ENCODE measurements at regions not wholly inside any gene's neighbourhood (a gene's known extent, or its start where the extent isn't known, plus 50 kb on each side); places are given as distances from the start of the nearest gene placed in this dataset.

- DNase-seq (ENCODE audit: low read depth in 1 of 2, low spot score in 1 of 2) (no peak), ATAC-seq (no peak), FAIRE-seq (no peak)
- ChIA-PET CTCF (no interaction called here), POLR2A (no interaction called here)
- H3K9me3 ChIP-seq, result no peaks in the 10 kb centered on the region
- no peak overlapping the region for H3K4me3 ChIP-seq
- no peak overlapping the region for H3K27ac ChIP-seq
- no peak overlapping the region for H3K4me2 ChIP-seq
- no peaks in the 10 kb centered on the region for H3K4me1 ChIP-seq
- TF ChIP-seq CBX2 (IDR thresholded peaks at IDR 0.05; ENCODE audit: borderline replicate concordance, low read depth) (no peak), RFX5 (IDR thresholded peaks at IDR 0.05) (no peak), KDM1A (IDR thresholded peaks at IDR 0.05; ENCODE audit: low read depth) (no peak), ELK1 (IDR thresholded peaks at IDR 0.05; ENCODE audit: low read depth, low read length) (no peak), HDAC2 (IDR thresholded peaks at IDR 0.05) (no peak), MAZ (IDR thresholded peaks at IDR 0.05; ENCODE audit: borderline replicate concordance, low read depth, low read length) (no peak), GATA3 (IDR thresholded peaks at IDR 0.05; ENCODE audit: borderline replicate concordance) (no peak), ZNF302 (CRISPR knock-in tag; IDR thresholded peaks at IDR 0.05) (no peak)
These were observed 201.3 kb upstream of the BLID start for GRCh38 chr11:122317305-122317704.

GRCh38 chr11:122313581-122313980 lies 197.6 kb upstream of the BLID start:
- CTCF ChIA-PET, result no interaction called here
- no peak overlapping the region for H3K4me2 ChIP-seq
- TF ChIP-seq JUNB (IDR thresholded peaks at IDR 0.05) (no peak), EP300 (IDR thresholded peaks at IDR 0.05) (no peak), JUN (IDR thresholded peaks at IDR 0.05) (no peak), MAX (IDR thresholded peaks at IDR 0.05) (no peak), HOXA7 (CRISPR knock-in tag; IDR thresholded peaks at IDR 0.05) (no peak), HOXB5 (CRISPR knock-in tag; IDR thresholded peaks at IDR 0.05) (no peak), RAD21 (conservative IDR thresholded peaks at IDR 0.05 in 1 of 2, IDR thresholded peaks at IDR 0.05 in 1 of 2) (no peak), CTCF (IDR thresholded peaks at IDR 0.05) (no peak), BHLHE40 (IDR thresholded peaks at IDR 0.05; ENCODE audit: low read depth, low read length) (no peak), NPAS2 (CRISPR knock-in tag; IDR thresholded peaks at IDR 0.05; ENCODE audit: borderline replicate concordance) (no peak), NR3C1 (IDR thresholded peaks at IDR 0.05) (no peak), CHD2 (IDR thresholded peaks at IDR 0.05; ENCODE audit: low read length, partially characterized antibody) (no peak), PBX3 (IDR thresholded peaks at IDR 0.05) (no peak), CEBPB (IDR thresholded peaks at IDR 0.05) (no peak), POLR2A (IDR thresholded peaks at IDR 0.05; ENCODE audit: low read length) (no peak)
- H3K27ac ChIP-seq, result no peak overlapping the region
- H3K4me3 ChIP-seq, result no peak overlapping the region
- WGBS (ENCODE audit: missing lambda C conversion rate), result 49% methylated on average over 5 of the region's 5 CpGs
- ATAC-seq (no peak), DNase-seq (ENCODE audit: low read depth in 1 of 2, low spot score in 1 of 2) (no peak), FAIRE-seq (no peak)
- POLR2A ChIA-PET, result no interaction called here
- H3K9me3 ChIP-seq, result no peaks in the 10 kb centered on the region
- peaks cover 4% of the 10 kb centered on the region; the same call in 1 of the 3 replicates for H3K4me1 ChIP-seq

- Histone ChIP-seq H3K4me1 (peaks cover 12% of the 10 kb centered on the region; the same call in 1 of the 3 replicates), H3K4me2 (no peak overlapping the region), H3K9me3 (no peaks in the 10 kb centered on the region), H3K4me3 (no peak overlapping the region), H3K27ac (no peak overlapping the region)
- POLR2A ChIA-PET, result no interaction called here
- ATAC-seq (no peak), DNase-seq (ENCODE audit: low read depth in 1 of 2, low spot score in 1 of 2) (no peak), FAIRE-seq (no peak)
- 49% methylated on average over 5 of the region's 5 CpGs for WGBS (ENCODE audit: missing lambda C conversion rate)
- TF ChIP-seq TP53 (CRISPR knock-in tag; IDR thresholded peaks at IDR 0.05), result no peak
- no peak for TF ChIP-seq HEYL (CRISPR knock-in tag; IDR thresholded peaks at IDR 0.05)
- no peak for TF ChIP-seq POLR2A (IDR thresholded peaks at IDR 0.05; ENCODE audit: low read length)
- no peak for TF ChIP-seq JUNB (IDR thresholded peaks at IDR 0.05)
- no peak for TF ChIP-seq SREBF2 (IDR thresholded peaks at IDR 0.05)
- TF ChIP-seq KDM5A (IDR thresholded peaks at IDR 0.05), result no peak
- TF ChIP-seq ZNF302 (CRISPR knock-in tag; IDR thresholded peaks at IDR 0.05), result no peak
- no peak for TF ChIP-seq TFCP2L1 (CRISPR knock-in tag; IDR thresholded peaks at IDR 0.05)
- no peak for TF ChIP-seq GATA3 (IDR thresholded peaks at IDR 0.05; ENCODE audit: borderline replicate concordance)
- TF ChIP-seq MAFK (IDR thresholded peaks at IDR 0.05; ENCODE audit: partially characterized antibody), result no peak
- TF ChIP-seq HOXB5 (CRISPR knock-in tag; IDR thresholded peaks at IDR 0.05), result no peak
- CTCF ChIA-PET, result no interaction called here
These were observed 195.3 kb upstream of the BLID start for GRCh38 chr11:122311216-122311755.

All from A549 (cell line).